ENCODE measurements at regions not wholly inside any gene's neighbourhood (a gene's known extent, or its start where the extent isn't known, plus 50 kb on each side); places are given as distances from the start of the nearest gene placed in this dataset.

DNA sequence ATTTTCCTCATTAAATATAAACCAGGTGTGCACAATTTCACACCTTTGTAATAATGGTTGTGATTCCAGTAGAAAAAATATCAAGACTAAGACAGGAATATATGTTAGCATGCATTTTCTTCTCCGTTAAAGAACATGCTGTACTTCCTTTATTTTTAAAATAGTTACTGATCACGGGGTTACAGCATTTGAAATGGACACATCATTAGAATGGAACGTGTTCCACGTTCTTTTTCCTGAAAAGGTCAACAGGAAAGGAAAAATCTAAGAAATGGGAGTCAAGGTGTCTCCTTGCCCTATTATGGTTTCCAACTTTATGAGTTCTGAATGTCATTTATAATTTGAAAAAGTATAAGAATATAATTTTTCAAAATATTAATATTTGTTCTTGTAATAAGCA is 1325.7 kb downstream of the SLC16A7 start:
- no peaks in the 10 kb centered on the region for H3K9me3 ChIP-seq
- H3K27ac ChIP-seq, result no peak overlapping the region
- no peaks in the 10 kb centered on the region for H3K36me3 ChIP-seq
- no peaks in the 10 kb centered on the region for H3K4me1 ChIP-seq (ENCODE audit: control insufficient read depth in 1 of 2, insufficient read depth in 1 of 2, low read depth in 1 of 2, low read length in 1 of 2)
- TF ChIP-seq, protein P1, sequence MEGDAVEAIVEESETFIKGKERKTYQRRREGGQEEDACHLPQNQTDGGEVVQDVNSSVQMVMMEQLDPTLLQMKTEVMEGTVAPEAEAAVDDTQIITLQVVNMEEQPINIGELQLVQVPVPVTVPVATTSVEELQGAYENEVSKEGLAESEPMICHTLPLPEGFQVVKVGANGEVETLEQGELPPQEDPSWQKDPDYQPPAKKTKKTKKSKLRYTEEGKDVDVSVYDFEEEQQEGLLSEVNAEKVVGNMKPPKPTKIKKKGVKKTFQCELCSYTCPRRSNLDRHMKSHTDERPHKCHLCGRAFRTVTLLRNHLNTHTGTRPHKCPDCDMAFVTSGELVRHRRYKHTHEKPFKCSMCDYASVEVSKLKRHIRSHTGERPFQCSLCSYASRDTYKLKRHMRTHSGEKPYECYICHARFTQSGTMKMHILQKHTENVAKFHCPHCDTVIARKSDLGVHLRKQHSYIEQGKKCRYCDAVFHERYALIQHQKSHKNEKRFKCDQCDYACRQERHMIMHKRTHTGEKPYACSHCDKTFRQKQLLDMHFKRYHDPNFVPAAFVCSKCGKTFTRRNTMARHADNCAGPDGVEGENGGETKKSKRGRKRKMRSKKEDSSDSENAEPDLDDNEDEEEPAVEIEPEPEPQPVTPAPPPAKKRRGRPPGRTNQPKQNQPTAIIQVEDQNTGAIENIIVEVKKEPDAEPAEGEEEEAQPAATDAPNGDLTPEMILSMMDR (IDR thresholded peaks at IDR 0.05), result no peak
- H3K27me3 ChIP-seq, result no peaks in the 10 kb centered on the region
- no peak overlapping the region for H3K4me3 ChIP-seq (ENCODE audit: low read depth in 1 of 2, low read length in 1 of 2)

DNA sequence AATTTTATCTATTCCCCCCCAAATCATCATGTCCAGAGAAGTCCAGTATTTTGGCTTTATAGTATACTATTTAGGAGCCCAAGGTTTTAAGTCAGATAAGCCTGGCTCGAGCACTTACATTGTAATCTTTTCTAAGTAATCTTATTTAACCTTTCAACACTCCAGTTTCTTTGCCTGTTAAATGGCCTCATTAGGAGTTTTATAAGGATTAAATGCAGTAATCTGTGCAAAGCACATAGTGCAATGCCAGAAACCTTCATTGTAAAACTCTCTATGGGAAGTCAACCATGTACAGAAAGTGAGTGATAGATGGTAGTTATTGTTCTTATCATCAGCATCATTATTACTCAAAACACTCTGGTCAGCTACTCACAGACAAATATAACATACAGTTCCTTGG is 1330.4 kb downstream of the SLC16A7 start:
- no peaks in the 10 kb centered on the region for H3K9me3 ChIP-seq
- TF ChIP-seq, protein P1 (IDR thresholded peaks at IDR 0.05), result no peak
- H3K36me3 ChIP-seq, result no peaks in the 10 kb centered on the region
- H3K4me3 ChIP-seq (ENCODE audit: low read depth in 1 of 2, low read length in 1 of 2), result no peak overlapping the region
- H3K27ac ChIP-seq, result no peak overlapping the region
- no peaks in the 10 kb centered on the region for H3K4me1 ChIP-seq (ENCODE audit: control insufficient read depth in 1 of 2, insufficient read depth in 1 of 2, low read depth in 1 of 2, low read length in 1 of 2)
- no peaks in the 10 kb centered on the region for H3K27me3 ChIP-seq

DNA sequence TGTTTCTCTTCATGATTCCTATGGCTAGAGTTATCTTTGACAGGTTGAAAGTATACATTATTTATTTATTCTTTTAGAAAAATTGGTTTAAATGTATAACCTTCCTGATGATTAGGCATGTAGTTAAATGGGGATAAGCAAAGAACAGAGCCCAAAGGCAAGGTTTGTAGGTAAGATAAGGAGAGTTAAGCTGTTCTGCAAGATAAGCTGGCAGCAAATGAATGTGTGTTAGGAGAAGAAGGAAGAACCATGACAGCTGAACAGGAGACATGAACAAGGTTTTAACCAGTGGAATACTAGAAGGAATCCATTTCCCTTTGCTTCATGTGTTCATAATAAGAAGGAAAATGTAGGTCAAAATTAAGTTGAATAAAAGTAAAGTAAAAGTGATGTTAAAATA is 1330.1 kb upstream of the USP15 start:
- Histone ChIP-seq H3K27me3 (no peaks in the 10 kb centered on the region), H3K4me1 (ENCODE audit: control insufficient read depth in 1 of 2, insufficient read depth in 1 of 2, low read depth in 1 of 2, low read length in 1 of 2) (no peaks in the 10 kb centered on the region), H3K27ac (no peak overlapping the region), H3K9me3 (no peaks in the 10 kb centered on the region), H3K36me3 (no peaks in the 10 kb centered on the region), H3K4me3 (ENCODE audit: low read depth in 1 of 2, low read length in 1 of 2) (no peak overlapping the region)
- TF ChIP-seq, protein P1 (IDR thresholded peaks at IDR 0.05), result no peak

DNA sequence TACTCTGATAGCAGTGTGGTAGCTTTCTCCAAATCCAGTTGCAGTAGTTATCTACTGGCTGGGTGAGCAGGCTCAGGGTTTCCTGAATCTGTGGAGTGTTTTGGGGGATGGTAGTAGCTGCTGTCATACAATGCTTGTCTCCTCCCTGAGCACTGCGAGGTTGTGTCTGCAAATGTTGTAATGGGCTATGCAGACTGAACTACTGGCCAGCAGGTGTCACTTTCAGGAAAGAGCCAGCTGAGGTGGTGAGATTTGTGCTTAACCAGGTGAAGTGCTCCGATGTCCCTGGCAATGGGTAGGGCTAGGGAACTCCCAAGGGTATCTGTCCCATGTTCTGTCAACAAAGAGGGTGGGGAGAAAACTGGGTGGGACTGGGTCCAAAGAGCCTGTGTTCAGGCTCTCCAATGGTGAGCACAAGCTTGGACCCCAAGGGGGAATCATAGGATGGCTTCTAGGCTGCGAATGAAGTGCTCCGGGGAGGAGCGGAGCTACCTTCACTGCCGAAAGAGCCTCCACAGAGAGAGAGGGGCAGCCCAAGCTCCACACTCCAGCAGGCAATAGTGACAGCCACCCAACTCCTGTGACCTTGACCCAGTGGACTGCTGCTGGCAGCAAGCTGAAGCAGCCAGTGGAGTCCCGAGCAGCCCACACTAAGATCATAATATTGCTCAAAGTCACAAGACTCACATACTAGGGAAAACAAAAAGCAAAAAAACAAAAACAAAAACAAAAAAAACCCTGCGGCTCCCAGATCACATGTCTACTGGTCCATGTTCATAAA is 1324.0 kb upstream of the USP15 start:
- H3K27ac ChIP-seq, result no peak overlapping the region

DNA sequence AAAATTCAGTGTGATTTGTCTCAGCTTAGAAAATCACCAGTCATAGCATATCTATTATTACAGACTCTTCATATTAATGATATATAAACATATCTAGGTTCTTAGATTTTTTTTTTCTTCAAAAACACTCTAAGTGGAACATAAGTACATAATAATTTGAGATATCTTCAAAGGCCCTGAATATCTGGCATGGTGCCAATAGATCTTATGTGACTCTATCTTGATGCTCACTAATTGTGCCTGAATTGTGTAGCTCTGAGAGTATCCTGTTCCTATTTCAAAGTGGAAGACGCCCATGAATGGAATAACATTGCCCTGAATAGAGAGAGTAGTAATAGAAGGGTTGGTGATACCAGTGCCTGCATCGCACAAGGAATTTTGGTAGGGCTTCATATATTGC is 1312.7 kb upstream of the USP15 start:
- Histone ChIP-seq H3K4me1 (ENCODE audit: control insufficient read depth in 1 of 2, insufficient read depth in 1 of 2, low read depth in 1 of 2, low read length in 1 of 2) (no peaks in the 10 kb centered on the region), H3K27ac (no peak overlapping the region), H3K36me3 (no peaks in the 10 kb centered on the region), H3K4me3 (ENCODE audit: low read depth in 1 of 2, low read length in 1 of 2) (no peak overlapping the region), H3K27me3 (no peaks in the 10 kb centered on the region), H3K9me3 (peaks cover 3% of the 10 kb centered on the region)
- TF ChIP-seq, protein P1 (IDR thresholded peaks at IDR 0.05), result no peak

More for the DNA sequence above, 1324.0 kb upstream of the USP15 start:
- H3K27me3 ChIP-seq, result no peaks in the 10 kb centered on the region
- TF ChIP-seq, protein P1 (IDR thresholded peaks at IDR 0.05), result no peak
- no peaks in the 10 kb centered on the region for H3K9me3 ChIP-seq
- H3K36me3 ChIP-seq, result no peaks in the 10 kb centered on the region
- no peak overlapping the region for H3K4me3 ChIP-seq (ENCODE audit: low read depth in 1 of 2, low read length in 1 of 2)
- H3K4me1 ChIP-seq (ENCODE audit: control insufficient read depth in 1 of 2, insufficient read depth in 1 of 2, low read depth in 1 of 2, low read length in 1 of 2), result no peaks in the 10 kb centered on the region

Data from neutrophil (primary cell).